GM19099 (cell line): ENCODE measurements at regions not wholly inside any gene's neighbourhood (a gene's known extent, or its start where the extent isn't known, plus 50 kb on each side); places are given as distances from the start of the nearest gene placed in this dataset.

Experiments
- POLR2A ChIP-seq: IDR thresholded peaks from 3 replicates; pipeline ENCODE4 v1.6.1; 2011; ENCODE audit warnings: low read depth; ENCODE audit not compliant: insufficient read length; ENCODE audit errors: extremely low read depth

- no peak for TF ChIP-seq POLR2A
Observed at GRCh38 chr18:10164271-10165071, 250.7 kb downstream of the VAPA start.

- TF ChIP-seq POLR2A: no peak
Observed at GRCh38 chr18:10166164-10166807, 252.5 kb downstream of the VAPA start.

GRCh38 chr18:10167759-10168158 lies 253.9 kb downstream of the VAPA start:
- no peak for TF ChIP-seq POLR2A

- no peak for TF ChIP-seq POLR2A
Observed at GRCh38 chr18:10168477-10168876, 254.7 kb downstream of the VAPA start.

- no peak for TF ChIP-seq POLR2A
Observed at GRCh38 chr18:10169064-10169562, 255.3 kb downstream of the VAPA start.

- no peak for TF ChIP-seq POLR2A
Observed at GRCh38 chr18:10169814-10170213, 256.0 kb downstream of the VAPA start.

GRCh38 chr18:10170375-10170774 lies 256.6 kb downstream of the VAPA start:
- TF ChIP-seq POLR2A: no peak

- no peak for TF ChIP-seq POLR2A
Observed at GRCh38 chr18:10182009-10182624, 268.3 kb downstream of the VAPA start.

GRCh38 chr18:10184776-10185175 lies 269.7 kb upstream of the APCDD1 start:
- no peak for TF ChIP-seq POLR2A

GRCh38 chr18:10188971-10189810 lies 265.2 kb upstream of the APCDD1 start:
- TF ChIP-seq POLR2A: no peak

GRCh38 chr18:10190564-10190963 lies 263.9 kb upstream of the APCDD1 start:
- TF ChIP-seq POLR2A: no peak

GRCh38 chr18:10193444-10193843 lies 261.0 kb upstream of the APCDD1 start:
- no peak for TF ChIP-seq POLR2A

- no peak for TF ChIP-seq POLR2A
Observed at GRCh38 chr18:10194592-10194991, 259.8 kb upstream of the APCDD1 start.

- TF ChIP-seq POLR2A: no peak
Observed at GRCh38 chr18:10195529-10195928, 258.9 kb upstream of the APCDD1 start.

- TF ChIP-seq POLR2A: no peak
Observed at GRCh38 chr18:10197097-10197496, 257.3 kb upstream of the APCDD1 start.
